Tibial nerve (tissue), 3 donors: ENCODE measurements at regions not wholly inside any gene's neighbourhood (a gene's known extent, or its start where the extent isn't known, plus 50 kb on each side); places are given as distances from the start of the nearest gene placed in this dataset.

Experiments
- EP300 ChIP-seq, 2 donors: sonication (generic); formaldehyde crosslinking; IDR thresholded peaks; one replicate each; pipeline ENCODE4 v1.6.1; 2017; ENCODE audit warnings: antibody characterized with exemption in 2 of 2, mild to moderate bottlenecking in 1 of 2
- POLR2A ChIP-seq, 2 donors: fragments of 450-650 bp; IDR thresholded peaks; one replicate each; pipeline ENCODE4 v1.6.1; 2017; ENCODE audit warnings: antibody characterized with exemption in 2 of 2, mild to moderate bottlenecking in 2 of 2, moderate library complexity in 2 of 2

GRCh38 chr21:38628349-38628748 is 130.1 kb upstream of the ERG start:
- TF ChIP-seq POLR2A (IDR thresholded peaks at IDR 0.05): no peak
- no peak for TF ChIP-seq EP300 (IDR thresholded peaks at IDR 0.05)
